Testis (tissue), 2 donors: ENCODE measurements at regions not wholly inside any gene's neighbourhood (a gene's known extent, or its start where the extent isn't known, plus 50 kb on each side); places are given as distances from the start of the nearest gene placed in this dataset.

Experiments
- POLR2A ChIP-seq: fragments of 450-650 bp; IDR thresholded peaks from one replicate; pipeline ENCODE4 v1.6.1; 2017; ENCODE audit warnings: antibody characterized with exemption, mild to moderate bottlenecking, moderate library complexity
- TF ChIP-seq, protein P1 (sequence below), 3 experiments: fragments of 450-650 bp in 2 of 3; fragments of 200-600 bp in 1 of 3; sonication (generic) in 1 of 3; IDR thresholded peaks; one replicate each; pipeline ENCODE4 v1.5.1; 2016 to 2019; ENCODE audit warnings: antibody characterized with exemption in 3 of 3, mild to moderate bottlenecking in 2 of 3, moderate library complexity in 1 of 3

DNA sequence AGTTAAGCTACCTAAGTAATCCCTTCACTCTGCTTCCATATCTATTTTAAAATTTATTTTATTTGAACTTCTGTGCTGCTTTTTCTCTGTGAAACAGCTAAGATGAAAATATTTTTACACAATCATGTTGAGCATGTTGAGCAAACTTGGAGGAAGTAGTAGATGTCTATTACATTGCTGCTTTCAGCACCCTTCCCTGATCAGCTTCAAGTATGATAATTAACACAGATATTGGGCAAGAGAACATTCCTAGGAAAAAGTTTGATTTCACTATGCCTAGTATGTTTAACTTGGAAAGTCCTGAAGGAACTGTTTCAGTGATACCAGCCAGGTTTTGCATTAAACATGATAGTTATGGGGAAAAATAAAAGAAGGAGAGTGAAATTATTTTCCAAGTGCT lies 283.6 kb downstream of the ELAVL2 start:
- TF ChIP-seq, protein P1, sequence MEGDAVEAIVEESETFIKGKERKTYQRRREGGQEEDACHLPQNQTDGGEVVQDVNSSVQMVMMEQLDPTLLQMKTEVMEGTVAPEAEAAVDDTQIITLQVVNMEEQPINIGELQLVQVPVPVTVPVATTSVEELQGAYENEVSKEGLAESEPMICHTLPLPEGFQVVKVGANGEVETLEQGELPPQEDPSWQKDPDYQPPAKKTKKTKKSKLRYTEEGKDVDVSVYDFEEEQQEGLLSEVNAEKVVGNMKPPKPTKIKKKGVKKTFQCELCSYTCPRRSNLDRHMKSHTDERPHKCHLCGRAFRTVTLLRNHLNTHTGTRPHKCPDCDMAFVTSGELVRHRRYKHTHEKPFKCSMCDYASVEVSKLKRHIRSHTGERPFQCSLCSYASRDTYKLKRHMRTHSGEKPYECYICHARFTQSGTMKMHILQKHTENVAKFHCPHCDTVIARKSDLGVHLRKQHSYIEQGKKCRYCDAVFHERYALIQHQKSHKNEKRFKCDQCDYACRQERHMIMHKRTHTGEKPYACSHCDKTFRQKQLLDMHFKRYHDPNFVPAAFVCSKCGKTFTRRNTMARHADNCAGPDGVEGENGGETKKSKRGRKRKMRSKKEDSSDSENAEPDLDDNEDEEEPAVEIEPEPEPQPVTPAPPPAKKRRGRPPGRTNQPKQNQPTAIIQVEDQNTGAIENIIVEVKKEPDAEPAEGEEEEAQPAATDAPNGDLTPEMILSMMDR (IDR thresholded peaks at IDR 0.05) = no peak
- no peak for TF ChIP-seq POLR2A
